Activated CD4-positive, alpha-beta T cell treated with anti-CD3 and anti-CD28 coated beads, Interleukin-2, amount 10 ng/mL, durations not matched to agents 7 days and 5 days (primary cell): ENCODE measurements at regions not wholly inside any gene's neighbourhood (a gene's known extent, or its start where the extent isn't known, plus 50 kb on each side); places are given as distances from the start of the nearest gene placed in this dataset.

Source experiments
- CTCF ChIA-PET: fragments of 350-600 bp; sonication (Branson Sonifier 250); formaldehyde crosslinking; loops from one replicate; lab custom pipeline; 2021; ENCODE audit warnings: antibody characterized with exemption; lab: Charles Lee
- POLR2A ChIA-PET: fragments of 350-600 bp; sonication (Branson Sonifier 250); formaldehyde crosslinking; loops from one replicate; lab custom pipeline; 2021; ENCODE audit warnings: antibody characterized with exemption; lab: Charles Lee
- DNase-seq: peaks from one replicate; pipeline ENCODE4 v3.0.0-alpha.2; 2020
- H3K27ac Mint-ChIP-seq: one replicate; pipeline ENCODE4 v1.8.0; 2021; ENCODE audit warnings: mild to moderate bottlenecking, moderate library complexity, mixed read lengths
- H3K27me3 Mint-ChIP-seq: one replicate; pipeline ENCODE4 v1.8.0; 2021; ENCODE audit warnings: mixed read lengths
- H3K36me3 Mint-ChIP-seq: one replicate; pipeline ENCODE4 v1.8.0; 2021; ENCODE audit warnings: low read depth, mixed read lengths
- H3K4me1 Mint-ChIP-seq: one replicate; pipeline ENCODE4 v1.8.0; 2021; ENCODE audit warnings: mixed read lengths
- H3K4me3 Mint-ChIP-seq: one replicate; pipeline ENCODE4 v1.8.0; 2021; ENCODE audit warnings: mild to moderate bottlenecking, moderate library complexity, mixed read lengths
- H3K9me3 Mint-ChIP-seq: one replicate; pipeline ENCODE4 v1.8.0; 2021; ENCODE audit warnings: mixed read lengths

- Mint-ChIP-seq H3K27me3 (peaks cover 20% of the 10 kb centered on the region), H3K4me3 (no peak overlapping the region), H3K36me3 (no peaks in the 10 kb centered on the region), H3K9me3 (no peaks in the 10 kb centered on the region), H3K27ac (no peak overlapping the region), H3K4me1 (no peaks in the 10 kb centered on the region)
- CTCF ChIA-PET, result no interaction called here
- POLR2A ChIA-PET, result no interaction called here
- no peak for DNase-seq
Measured at GRCh38 chr10:8294779-8295178, 240.3 kb downstream of the GATA3 start.

- Mint-ChIP-seq H3K27me3 (peaks cover 19% of the 10 kb centered on the region), H3K9me3 (no peaks in the 10 kb centered on the region), H3K36me3 (no peaks in the 10 kb centered on the region), H3K27ac (no peak overlapping the region), H3K4me1 (no peaks in the 10 kb centered on the region), H3K4me3 (no peak overlapping the region)
- POLR2A ChIA-PET, result no interaction called here
- CTCF ChIA-PET, result no interaction called here
- no peak for DNase-seq
Measured at GRCh38 chr10:8295311-8295710, 240.8 kb downstream of the GATA3 start.

GRCh38 chr10:8296090-8296733, 241.7 kb downstream of the GATA3 start:
- no peak overlapping the region for H3K27ac Mint-ChIP-seq
- POLR2A ChIA-PET, result no interaction called here

GRCh38 chr10:8296734-8297101, 242.2 kb downstream of the GATA3 start:
- H3K9me3 Mint-ChIP-seq, result no peaks in the 10 kb centered on the region
- CTCF ChIA-PET, result no interaction called here
- no peaks in the 10 kb centered on the region for H3K36me3 Mint-ChIP-seq
- POLR2A ChIA-PET, result no interaction called here
- H3K4me1 Mint-ChIP-seq, result no peaks in the 10 kb centered on the region
- H3K27ac Mint-ChIP-seq, result no peak overlapping the region
- no peak overlapping the region for H3K4me3 Mint-ChIP-seq
- H3K27me3 Mint-ChIP-seq, result peaks cover 12% of the 10 kb centered on the region
- DNase-seq, result no peak

More at GRCh38 chr10:8296090-8296733, 241.7 kb downstream of the GATA3 start:
- no peaks in the 10 kb centered on the region for H3K9me3 Mint-ChIP-seq
- CTCF ChIA-PET, result no interaction called here
- H3K27me3 Mint-ChIP-seq, result peaks cover 12% of the 10 kb centered on the region
- H3K4me1 Mint-ChIP-seq, result no peaks in the 10 kb centered on the region
- no peak overlapping the region for H3K4me3 Mint-ChIP-seq
- H3K36me3 Mint-ChIP-seq, result no peaks in the 10 kb centered on the region
- DNase-seq, result no peak

- CTCF ChIA-PET, result interaction anchor here (0.6 kb wide), 1 partner anchor 223 kb away, joined by 6 read pairs; no protein-coding TSS in a partner anchor
- no peak for DNase-seq
- Mint-ChIP-seq H3K4me3 (no peak overlapping the region), H3K27ac (no peak overlapping the region), H3K9me3 (no peaks in the 10 kb centered on the region), H3K36me3 (no peaks in the 10 kb centered on the region), H3K27me3 (peaks cover 12% of the 10 kb centered on the region), H3K4me1 (no peaks in the 10 kb centered on the region)
- POLR2A ChIA-PET, result no interaction called here
Measured at GRCh38 chr10:8297107-8297506, 242.6 kb downstream of the GATA3 start.

- Mint-ChIP-seq H3K4me3 (no peak overlapping the region), H3K36me3 (no peaks in the 10 kb centered on the region), H3K4me1 (no peaks in the 10 kb centered on the region), H3K9me3 (no peaks in the 10 kb centered on the region), H3K27ac (no peak overlapping the region), H3K27me3 (peaks cover 12% of the 10 kb centered on the region)
- POLR2A ChIA-PET, result no interaction called here
- no peak for DNase-seq
- CTCF ChIA-PET, result interaction anchor here (0.7 kb wide), 1 partner anchor 24 kb away, joined by 4 read pairs; no protein-coding TSS in a partner anchor
Measured at GRCh38 chr10:8297959-8298358, 243.5 kb downstream of the GATA3 start.

GRCh38 chr10:8298896-8299570, 244.5 kb downstream of the GATA3 start:
- ChIA-PET POLR2A (no interaction called here), CTCF (no interaction called here)
- DNase-seq, result no peak
- Mint-ChIP-seq H3K4me1 (no peaks in the 10 kb centered on the region), H3K4me3 (no peak overlapping the region), H3K27me3 (peaks cover 12% of the 10 kb centered on the region), H3K36me3 (no peaks in the 10 kb centered on the region), H3K27ac (no peak overlapping the region), H3K9me3 (no peaks in the 10 kb centered on the region)

- Mint-ChIP-seq H3K36me3 (no peaks in the 10 kb centered on the region), H3K9me3 (no peaks in the 10 kb centered on the region), H3K27me3 (peaks cover 23% of the 10 kb centered on the region), H3K4me1 (no peaks in the 10 kb centered on the region), H3K27ac (no peak overlapping the region), H3K4me3 (no peak overlapping the region)
- ChIA-PET CTCF (interaction anchor here (0.6 kb wide), 1 partner anchor 456 kb away, joined by 10 read pairs; no protein-coding TSS in a partner anchor), POLR2A (no interaction called here)
- no peak for DNase-seq
Measured at GRCh38 chr10:8300925-8301324, 246.4 kb downstream of the GATA3 start.

GRCh38 chr10:8301333-8301732, 246.8 kb downstream of the GATA3 start:
- Mint-ChIP-seq H3K36me3 (no peaks in the 10 kb centered on the region), H3K27ac (no peak overlapping the region), H3K27me3 (peaks cover 25% of the 10 kb centered on the region), H3K9me3 (no peaks in the 10 kb centered on the region), H3K4me1 (peaks cover 1% of the 10 kb centered on the region), H3K4me3 (no peak overlapping the region)
- DNase-seq, result no peak
- ChIA-PET CTCF (interaction anchor here (0.6 to 1.4 kb wide), 2 partner anchors 8 to 456 kb away, joined by 3 to 10 read pairs; no protein-coding TSS in a partner anchor), POLR2A (no interaction called here)

GRCh38 chr10:8301831-8302230, 247.3 kb downstream of the GATA3 start:
- Mint-ChIP-seq H3K27me3 (peaks cover 25% of the 10 kb centered on the region), H3K27ac (no peak overlapping the region), H3K9me3 (no peaks in the 10 kb centered on the region), H3K4me3 (no peak overlapping the region), H3K36me3 (no peaks in the 10 kb centered on the region), H3K4me1 (peaks cover 5% of the 10 kb centered on the region)
- ChIA-PET CTCF (interaction anchor here (1.1 to 1.4 kb wide), 2 partner anchors 9 to 14 kb away, joined by 3 read pairs; no protein-coding TSS in a partner anchor), POLR2A (no interaction called here)
- DNase-seq, result no peak

GRCh38 chr10:8302565-8302964, 248.1 kb downstream of the GATA3 start:
- H3K4me1 Mint-ChIP-seq, result peaks cover 12% of the 10 kb centered on the region
- H3K9me3 Mint-ChIP-seq, result no peaks in the 10 kb centered on the region
- H3K27ac Mint-ChIP-seq, result no peak overlapping the region
- CTCF ChIA-PET, result interaction anchor here (1.1 to 1.4 kb wide), 2 partner anchors 9 to 13 kb away, joined by 3 read pairs; no protein-coding TSS in a partner anchor
- H3K4me3 Mint-ChIP-seq, result no peak overlapping the region
- POLR2A ChIA-PET, result no interaction called here
- no peak for DNase-seq
- peaks cover under 1% of the 10 kb centered on the region for H3K36me3 Mint-ChIP-seq
- H3K27me3 Mint-ChIP-seq, result peaks cover 25% of the 10 kb centered on the region

- H3K27me3 Mint-ChIP-seq, result peaks cover 13% of the 10 kb centered on the region
- H3K36me3 Mint-ChIP-seq, result peaks cover 2% of the 10 kb centered on the region
- no peaks in the 10 kb centered on the region for H3K9me3 Mint-ChIP-seq
- peaks cover 13% of the 10 kb centered on the region for H3K4me1 Mint-ChIP-seq
- ChIA-PET POLR2A (no interaction called here), CTCF (no interaction called here)
- no peak overlapping the region for H3K27ac Mint-ChIP-seq
- no peak for DNase-seq
- H3K4me3 Mint-ChIP-seq, result no peak overlapping the region
Measured at GRCh38 chr10:8304861-8305260, 250.4 kb downstream of the GATA3 start.

GRCh38 chr10:8305876-8306652, 251.6 kb downstream of the GATA3 start:
- Mint-ChIP-seq H3K36me3 (peaks cover 2% of the 10 kb centered on the region), H3K27ac (no peak overlapping the region), H3K4me3 (no peak overlapping the region), H3K27me3 (peaks cover 13% of the 10 kb centered on the region), H3K9me3 (peaks cover 2% of the 10 kb centered on the region), H3K4me1 (peaks cover 13% of the 10 kb centered on the region)
- DNase-seq, result no peak
- POLR2A ChIA-PET, result no interaction called here
- CTCF ChIA-PET, result interaction anchor here (1.0 kb wide), 2 partner anchors 13 to 24 kb away, joined by 3 to 4 read pairs; no protein-coding TSS in a partner anchor
